ENCODE measurements at regions not wholly inside any gene's neighbourhood (a gene's known extent, or its start where the extent isn't known, plus 50 kb on each side); places are given as distances from the start of the nearest gene placed in this dataset.
"Not testable (repeated sequence)": the region's sequence is repeated elsewhere in the genome, so short reads cannot be mapped to it uniquely, and the experiment has no call there.

GRCh38 chr13:30831515-30831914, 74.6 kb upstream of the MEDAG start:
- intact Hi-C loops (cut with micrococcal nuclease): no loop called here
- Histone ChIP-seq H3K4me3 (no peak overlapping the region), H3K9me3 (replicated peaks) (no peaks in the 10 kb centered on the region), H3K36me3 (no peaks in the 10 kb centered on the region), H3K27me3 (ENCODE audit: low read depth) (peaks cover 26% of the 10 kb centered on the region), H3K4me1 (no peaks in the 10 kb centered on the region), H3K27ac (replicated peaks) (no peak overlapping the region)
- no peak for TF ChIP-seq CTCF (IDR thresholded peaks at IDR 0.05; ENCODE audit: borderline replicate concordance)
- no peak for DNase-seq

GRCh38 chr13:30832377-30832776, 73.7 kb upstream of the MEDAG start:
- H3K27ac ChIP-seq (replicated peaks): no peak overlapping the region
- no peaks in the 10 kb centered on the region for H3K9me3 ChIP-seq (replicated peaks)
- peaks cover 34% of the 10 kb centered on the region for H3K27me3 ChIP-seq (ENCODE audit: low read depth)
- no peak overlapping the region for H3K4me3 ChIP-seq
- H3K4me1 ChIP-seq: no peaks in the 10 kb centered on the region
- no peak for DNase-seq
- TF ChIP-seq CTCF (IDR thresholded peaks at IDR 0.05; ENCODE audit: borderline replicate concordance): no peak
- H3K36me3 ChIP-seq: no peaks in the 10 kb centered on the region
- intact Hi-C loops (cut with micrococcal nuclease): no loop called here

GRCh38 chr13:30832845-30833332, 73.2 kb upstream of the MEDAG start:
- H3K4me3 ChIP-seq: no peak overlapping the region
- H3K27me3 ChIP-seq (ENCODE audit: low read depth): peaks cover 40% of the 10 kb centered on the region
- no peak overlapping the region for H3K27ac ChIP-seq (replicated peaks)
- DNase-seq: peak; percentile 29
- no peaks in the 10 kb centered on the region for H3K4me1 ChIP-seq
- intact Hi-C loops (cut with micrococcal nuclease): no loop called here
- no peak for TF ChIP-seq CTCF (IDR thresholded peaks at IDR 0.05; ENCODE audit: borderline replicate concordance)
- H3K36me3 ChIP-seq: no peaks in the 10 kb centered on the region
- no peaks in the 10 kb centered on the region for H3K9me3 ChIP-seq (replicated peaks)

GRCh38 chr13:30835442-30835841, 70.6 kb upstream of the MEDAG start:
- intact Hi-C loops (cut with micrococcal nuclease): no loop called here
- DNase-seq: no peak
- TF ChIP-seq CTCF (IDR thresholded peaks at IDR 0.05; ENCODE audit: borderline replicate concordance): no peak
- no peaks in the 10 kb centered on the region for H3K9me3 ChIP-seq (replicated peaks)
- peaks cover 43% of the 10 kb centered on the region for H3K27me3 ChIP-seq (ENCODE audit: low read depth)
- H3K27ac ChIP-seq (replicated peaks): no peak overlapping the region
- no peaks in the 10 kb centered on the region for H3K4me1 ChIP-seq
- H3K4me3 ChIP-seq: no peak overlapping the region
- no peaks in the 10 kb centered on the region for H3K36me3 ChIP-seq

GRCh38 chr13:30837227-30838159, 68.6 kb upstream of the MEDAG start:
- DNase-seq: no peak
- TF ChIP-seq CTCF (IDR thresholded peaks at IDR 0.05; ENCODE audit: borderline replicate concordance): no peak
- intact Hi-C loops (cut with micrococcal nuclease): no loop called here
- no peaks in the 10 kb centered on the region for H3K9me3 ChIP-seq (replicated peaks)
- H3K36me3 ChIP-seq: no peaks in the 10 kb centered on the region
- H3K4me3 ChIP-seq: no peak overlapping the region
- H3K27ac ChIP-seq (replicated peaks): no peak overlapping the region
- H3K4me1 ChIP-seq: no peaks in the 10 kb centered on the region
- H3K27me3 ChIP-seq (ENCODE audit: low read depth): peaks cover 38% of the 10 kb centered on the region

- H3K9me3 ChIP-seq (replicated peaks); H3K4me1 ChIP-seq; DNase-seq; H3K36me3 ChIP-seq; H3K27ac ChIP-seq (replicated peaks); H3K4me3 ChIP-seq; intact Hi-C loops (cut with micrococcal nuclease): not testable (repeated sequence)
- H3K27me3 ChIP-seq (ENCODE audit: low read depth): peaks cover 24% of the 10 kb centered on the region
These were observed 66.4 kb upstream of the MEDAG start for GRCh38 chr13:30839636-30840035.
